GM21717 (cell line): ENCODE measurements at regions not wholly inside any gene's neighbourhood (a gene's known extent, or its start where the extent isn't known, plus 50 kb on each side); places are given as distances from the start of the nearest gene placed in this dataset.

ENCODE experiments used
- ATAC-seq: cut with Tn5 transposase; IDR thresholded peaks from one replicate; pipeline ENCODE4 v1.9.1; 2021; ENCODE audit warnings: mild to moderate bottlenecking, moderate library complexity; ENCODE audit not compliant: unreplicated experiment

DNA sequence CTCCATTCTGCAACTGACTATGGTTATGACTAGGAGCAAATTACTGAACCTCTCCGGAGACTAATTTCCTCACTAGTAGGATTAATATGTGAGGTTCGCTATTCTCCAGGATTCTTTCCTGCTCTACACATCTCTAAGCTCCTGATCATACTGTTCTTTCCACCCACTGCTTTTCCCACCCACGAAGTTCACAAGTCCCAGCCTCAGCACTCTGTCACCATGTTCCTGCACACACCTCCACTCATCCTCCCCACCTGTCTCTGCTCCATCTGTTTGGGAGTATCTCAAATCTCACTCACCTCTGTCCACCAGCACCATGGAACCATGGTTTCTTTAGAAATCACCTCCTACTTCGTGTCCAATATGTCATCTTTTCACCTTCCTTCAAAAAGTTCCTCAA, 185.3 kb downstream of the LRATD1 start:
- no peak for ATAC-seq

DNA sequence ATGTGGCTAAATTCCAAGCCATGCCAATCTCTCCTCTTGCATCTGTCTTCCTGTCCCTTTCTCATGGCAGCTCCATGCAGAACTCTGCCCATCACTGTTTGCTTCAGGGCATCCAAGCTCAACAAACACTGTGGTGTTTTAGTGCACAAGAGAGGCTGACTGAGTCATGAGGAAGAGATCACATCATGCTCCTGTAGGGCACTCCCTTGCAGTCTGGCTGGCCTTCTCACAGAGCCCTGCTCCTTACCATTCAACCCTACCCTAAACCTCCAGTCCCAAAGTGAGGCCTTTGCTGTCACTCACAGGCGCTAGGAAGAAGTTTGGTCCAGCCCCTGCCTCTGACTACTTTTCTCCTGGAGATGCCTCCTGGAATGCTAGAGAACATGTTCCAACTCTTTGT, 194.0 kb downstream of the LRATD1 start:
- ATAC-seq: no peak

DNA sequence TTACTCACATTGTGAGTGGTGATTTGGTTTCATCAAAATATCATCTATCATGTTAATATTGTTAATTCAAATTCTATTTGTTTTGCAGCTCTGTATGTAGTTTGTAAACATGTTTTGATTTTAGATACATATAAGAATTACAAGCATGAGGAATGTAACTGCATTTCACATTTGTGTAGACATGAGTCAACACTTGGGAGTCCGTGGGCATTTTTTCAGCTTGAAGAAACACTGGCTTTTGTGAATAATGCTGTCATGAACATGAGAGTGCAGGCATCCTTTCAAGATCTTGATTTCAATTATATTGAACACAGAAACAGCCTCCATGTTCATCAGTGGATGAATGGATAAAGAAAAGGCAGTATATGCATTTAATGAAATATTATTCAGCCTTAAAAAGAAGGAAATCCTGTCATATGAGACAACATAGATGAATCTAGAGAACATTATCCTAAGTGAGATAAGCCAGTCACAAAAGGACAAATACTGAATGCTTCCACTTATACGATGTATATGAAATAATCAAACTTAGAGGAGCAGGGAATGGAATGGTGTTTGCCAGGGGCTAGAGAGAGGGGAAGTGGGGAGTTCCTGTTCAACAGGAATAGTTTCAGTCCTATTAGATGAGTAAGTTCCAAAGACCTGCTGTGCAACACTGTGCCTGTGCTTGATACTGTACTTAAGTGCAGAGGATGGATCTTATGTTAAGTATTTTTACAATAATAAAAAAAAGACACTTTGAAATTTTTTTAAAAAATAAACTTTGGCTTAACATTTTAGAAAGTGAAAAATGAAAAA, 194.9 kb downstream of the LRATD1 start:
- no peak for ATAC-seq

DNA sequence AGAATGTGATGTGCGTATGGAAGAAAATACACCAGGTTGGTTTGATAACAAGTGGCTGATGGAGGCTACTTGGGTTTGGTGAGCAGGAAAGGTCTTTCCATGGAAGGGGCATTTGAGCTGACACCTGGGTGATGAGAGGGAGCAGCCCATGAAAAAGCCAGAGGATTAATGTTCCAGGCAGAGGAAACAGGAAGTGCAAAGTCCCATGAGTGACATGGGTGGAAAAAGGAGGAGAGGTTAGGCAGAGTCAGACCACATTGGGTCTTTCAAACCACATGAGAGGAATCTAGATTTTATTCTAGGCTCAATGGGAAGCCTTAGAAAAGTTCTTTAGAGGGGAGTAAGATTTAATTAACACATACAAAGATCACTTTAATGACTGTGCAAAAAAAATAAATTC, 195.7 kb downstream of the LRATD1 start:
- ATAC-seq: no peak

DNA sequence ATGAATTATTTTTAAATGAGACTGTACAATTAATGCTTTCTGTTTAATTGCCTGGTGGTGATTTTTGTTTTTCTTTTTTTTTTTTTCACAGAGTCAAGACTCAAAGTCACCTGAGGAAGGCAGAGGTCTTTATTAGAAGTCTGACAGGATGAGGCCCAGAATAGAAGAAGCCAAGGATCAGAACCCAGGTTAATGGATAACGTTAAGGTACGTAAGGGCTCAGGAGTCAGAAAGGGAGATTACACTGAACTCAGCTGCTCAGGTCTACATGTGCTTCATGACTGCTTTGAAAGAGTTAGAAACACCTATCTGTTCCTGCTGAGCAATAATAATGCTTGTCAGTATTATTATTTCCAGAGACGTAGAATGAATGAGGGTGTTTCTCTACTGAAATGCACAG, 196.5 kb downstream of the LRATD1 start:
- ATAC-seq: no peak

DNA sequence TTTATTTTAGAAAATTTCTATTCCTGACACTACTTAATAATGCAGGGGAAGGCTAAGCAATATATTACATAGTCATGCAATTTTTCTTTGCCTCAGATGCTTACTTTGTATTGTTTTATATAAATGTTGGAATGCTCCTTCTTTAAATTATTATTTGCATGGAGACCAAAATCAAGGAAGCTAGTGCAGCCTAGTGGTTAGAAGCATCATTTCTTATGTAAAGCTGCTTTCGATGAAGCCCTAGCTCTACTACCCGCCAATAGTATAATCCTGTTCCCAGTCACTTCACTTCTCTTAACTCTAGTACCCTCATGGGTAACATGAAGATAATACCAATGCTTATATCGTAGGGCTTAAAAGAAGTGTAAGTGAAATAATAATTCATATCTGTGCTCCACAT, 198.9 kb downstream of the LRATD1 start:
- no peak for ATAC-seq

DNA sequence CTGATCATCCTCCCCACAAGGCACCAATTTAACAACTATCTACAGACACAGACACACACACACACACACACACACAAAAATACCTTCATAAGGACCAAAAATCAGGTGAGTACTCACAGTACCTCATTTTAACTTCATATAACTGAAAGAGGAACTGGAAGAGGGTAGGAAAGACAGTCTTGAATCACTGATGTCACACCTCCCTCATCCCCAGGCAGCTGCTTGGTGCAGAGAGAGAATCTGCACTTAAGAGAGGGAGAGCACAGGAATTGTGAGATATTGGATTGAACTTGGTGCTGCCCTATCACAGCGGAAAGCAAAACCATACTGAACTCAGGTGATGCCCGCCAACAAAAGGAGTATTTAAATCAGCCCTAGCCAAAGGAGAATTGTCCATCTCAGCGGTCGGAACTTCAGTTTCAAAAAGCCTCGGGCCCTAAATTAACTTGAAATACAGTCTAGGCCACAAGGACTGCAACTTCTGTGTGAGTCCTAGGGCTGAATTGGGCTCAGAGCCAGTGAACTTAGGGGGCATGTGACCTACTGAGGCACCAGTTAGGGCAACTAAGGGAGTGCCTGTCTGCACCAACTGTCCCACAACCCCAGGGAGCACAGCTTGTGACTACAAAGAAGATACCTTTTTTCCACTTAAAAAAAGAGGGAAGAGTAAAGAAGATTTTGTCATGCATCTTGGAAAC, 211.1 kb downstream of the LRATD1 start:
- ATAC-seq: no peak

DNA sequence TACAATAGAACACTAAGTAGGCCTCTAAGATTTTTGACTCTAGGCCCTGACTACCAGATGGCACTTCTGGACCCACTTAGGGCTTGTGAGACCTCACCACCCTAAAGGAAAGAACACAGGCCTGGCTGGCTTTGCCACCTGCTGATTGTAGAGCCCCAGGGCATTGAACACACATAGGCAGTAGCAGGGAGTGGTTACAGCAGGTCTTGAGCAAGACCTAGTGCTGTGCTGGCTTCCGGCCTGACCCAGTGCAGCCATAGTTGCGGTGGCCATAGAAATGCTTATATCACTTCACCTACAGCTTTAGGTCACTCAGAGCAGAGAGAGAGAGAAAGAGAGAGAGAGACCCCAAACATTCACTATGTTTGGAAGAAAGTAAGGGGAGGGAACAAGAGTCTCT, 223.2 kb downstream of the LRATD1 start:
- no peak for ATAC-seq

DNA sequence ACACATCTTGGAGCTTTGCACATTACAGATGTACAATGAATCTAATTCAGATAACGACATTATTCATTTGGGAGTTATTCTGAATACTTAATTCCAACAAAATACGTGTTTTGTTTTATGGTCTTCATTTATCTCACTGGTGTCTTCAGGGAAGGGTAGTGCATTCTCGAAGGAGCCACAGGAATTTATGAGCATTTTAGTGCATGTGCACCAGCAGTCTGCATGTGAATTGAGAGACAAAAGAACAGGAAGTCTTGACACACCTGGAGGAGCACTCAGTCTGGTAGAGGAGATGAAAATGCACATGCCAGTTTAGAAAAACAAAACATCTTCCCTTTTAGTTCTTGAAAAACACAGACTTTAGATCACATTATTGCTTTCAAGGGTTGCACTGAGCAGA, 228.7 kb downstream of the LRATD1 start:
- no peak for ATAC-seq

DNA sequence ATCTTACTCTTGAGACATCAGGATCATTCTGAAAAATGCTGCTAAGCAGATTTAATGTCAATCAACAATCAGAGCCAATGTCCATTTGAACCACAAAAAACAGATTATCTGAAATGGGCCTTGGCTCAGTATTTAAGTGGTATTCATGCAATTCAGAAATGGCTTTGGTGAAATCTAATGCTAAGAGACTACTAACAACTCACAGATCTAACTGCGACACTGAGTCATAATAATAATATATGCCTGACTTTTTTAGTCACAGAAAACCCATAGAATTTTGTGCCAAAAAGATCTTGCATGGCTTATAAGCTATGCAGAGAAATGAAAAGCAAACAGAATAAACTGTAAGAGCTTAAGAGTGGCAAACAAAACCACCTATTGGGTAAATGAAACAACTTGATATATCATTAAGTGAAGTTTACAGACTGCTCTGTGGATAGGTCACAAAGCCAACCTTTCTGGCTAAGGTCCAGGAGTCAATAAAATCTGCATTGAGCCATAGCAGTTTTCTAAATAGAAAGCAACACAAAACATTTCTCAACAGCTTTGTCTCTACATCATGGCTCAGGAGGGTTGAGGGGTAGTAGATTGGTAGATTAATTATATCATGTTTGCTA, 234.3 kb downstream of the LRATD1 start:
- ATAC-seq: no peak

DNA sequence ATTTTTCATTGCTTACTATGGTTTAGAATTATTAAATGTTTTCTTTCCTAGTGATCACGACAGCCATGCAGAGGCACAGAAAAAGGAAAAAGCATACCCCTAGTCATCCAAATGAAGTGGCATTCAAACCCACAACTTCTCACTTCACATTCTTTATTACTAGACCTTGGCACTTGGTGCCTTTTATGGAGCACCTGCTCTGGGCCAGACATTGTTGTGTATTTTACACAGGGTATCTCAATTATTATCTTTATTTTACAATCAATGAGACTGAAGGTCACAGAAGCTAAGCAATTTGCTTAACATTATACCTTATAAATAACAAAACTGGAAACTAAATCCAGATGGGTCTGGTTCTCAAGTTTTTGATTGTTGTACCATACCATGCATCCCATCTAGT, 235.3 kb downstream of the LRATD1 start:
- no peak for ATAC-seq

DNA sequence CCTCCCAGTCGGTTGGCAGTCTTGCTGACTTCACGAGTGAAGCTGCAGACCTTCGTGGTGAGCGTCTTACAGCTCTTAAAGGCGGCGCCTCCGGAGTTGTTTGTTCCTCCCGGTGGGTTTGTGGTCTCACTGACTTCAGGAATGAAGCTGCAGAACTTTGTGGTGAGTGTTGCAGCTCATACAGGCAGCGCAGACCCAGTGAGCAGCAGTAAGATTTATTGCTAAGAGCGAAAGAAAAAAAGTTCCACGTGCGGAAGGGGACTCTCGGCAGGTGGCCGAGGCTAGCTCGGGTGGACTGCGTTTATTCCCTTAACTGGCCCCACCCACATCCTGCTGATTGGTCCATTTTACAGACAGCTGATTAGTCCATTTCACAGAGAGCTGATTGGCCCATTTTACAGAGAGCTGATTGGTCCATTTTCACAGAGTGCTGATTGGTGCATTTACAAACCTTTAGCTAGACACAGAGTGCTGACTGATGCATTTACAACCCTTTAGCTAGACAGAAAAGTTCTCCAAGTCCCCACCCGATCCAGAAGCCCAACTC, 240.3 kb downstream of the LRATD1 start:
- no peak for ATAC-seq

DNA sequence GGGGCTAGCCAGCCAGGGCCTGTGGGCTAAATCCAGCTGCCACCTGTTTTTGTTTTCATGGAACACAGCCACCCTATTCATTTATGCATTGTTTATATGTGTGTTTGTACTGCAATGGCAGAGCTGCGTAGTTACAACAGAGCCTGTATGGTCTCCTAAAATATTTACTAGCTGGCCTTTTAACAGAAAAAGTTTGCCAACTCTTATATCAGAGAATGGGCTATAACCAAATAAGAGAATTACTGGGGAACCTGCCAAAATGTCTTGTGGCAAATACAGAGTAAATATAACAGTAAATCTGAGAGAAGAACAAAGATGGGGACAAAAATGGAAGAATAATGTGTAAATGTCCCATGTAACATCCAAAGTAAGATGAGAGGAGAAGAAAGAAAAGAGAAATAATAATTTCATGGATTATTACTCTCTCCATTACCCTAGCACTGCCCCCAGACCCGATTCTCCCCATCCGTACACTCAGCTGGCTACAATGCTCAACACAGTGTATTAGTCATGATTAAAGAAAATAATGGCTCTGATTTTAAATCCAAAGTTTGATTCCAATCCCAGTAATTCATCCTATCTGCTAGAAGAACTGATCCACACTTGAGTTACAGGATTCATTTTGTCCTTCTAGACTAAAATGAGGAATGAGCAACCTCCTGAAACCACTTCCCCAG, 249.3 kb downstream of the LRATD1 start:
- ATAC-seq: no peak

DNA sequence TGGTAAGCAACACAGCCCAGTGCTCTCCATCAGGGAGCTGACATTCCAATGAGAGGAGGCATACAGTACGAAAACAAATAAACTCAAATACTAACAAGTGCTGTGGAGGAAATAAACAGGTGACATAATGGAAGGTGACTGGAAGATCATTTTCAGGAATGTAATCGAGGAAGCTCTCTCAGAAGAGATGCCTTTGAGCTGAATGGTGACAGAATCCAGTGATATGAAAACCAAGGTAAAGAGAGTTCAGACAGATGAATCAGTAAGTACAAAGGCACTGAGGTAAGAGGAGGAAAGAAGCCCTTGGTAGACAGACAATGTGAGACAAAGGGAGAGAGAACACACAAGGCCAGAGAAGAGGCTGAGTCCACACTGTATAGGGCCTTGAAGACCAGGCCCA, 252.1 kb downstream of the LRATD1 start:
- no peak for ATAC-seq

DNA sequence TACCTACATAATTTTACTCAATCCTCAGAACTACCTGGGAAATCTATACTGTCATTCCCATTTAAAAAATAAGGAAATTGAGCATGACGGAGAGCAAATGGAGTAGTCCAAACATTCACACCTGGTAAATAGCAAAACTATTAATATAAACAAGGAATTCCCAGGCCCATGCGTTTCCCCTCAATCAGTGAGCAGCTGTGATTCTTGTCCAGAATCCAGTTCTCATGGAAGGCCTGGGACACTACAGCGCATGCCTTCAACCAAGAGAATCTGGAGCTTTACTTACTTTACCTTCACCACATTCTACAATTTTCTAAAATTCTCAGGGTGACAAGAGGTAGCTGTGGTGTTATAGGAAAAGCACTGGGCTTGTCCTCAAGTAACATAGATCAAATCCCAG, 259.0 kb downstream of the LRATD1 start:
- no peak for ATAC-seq

DNA sequence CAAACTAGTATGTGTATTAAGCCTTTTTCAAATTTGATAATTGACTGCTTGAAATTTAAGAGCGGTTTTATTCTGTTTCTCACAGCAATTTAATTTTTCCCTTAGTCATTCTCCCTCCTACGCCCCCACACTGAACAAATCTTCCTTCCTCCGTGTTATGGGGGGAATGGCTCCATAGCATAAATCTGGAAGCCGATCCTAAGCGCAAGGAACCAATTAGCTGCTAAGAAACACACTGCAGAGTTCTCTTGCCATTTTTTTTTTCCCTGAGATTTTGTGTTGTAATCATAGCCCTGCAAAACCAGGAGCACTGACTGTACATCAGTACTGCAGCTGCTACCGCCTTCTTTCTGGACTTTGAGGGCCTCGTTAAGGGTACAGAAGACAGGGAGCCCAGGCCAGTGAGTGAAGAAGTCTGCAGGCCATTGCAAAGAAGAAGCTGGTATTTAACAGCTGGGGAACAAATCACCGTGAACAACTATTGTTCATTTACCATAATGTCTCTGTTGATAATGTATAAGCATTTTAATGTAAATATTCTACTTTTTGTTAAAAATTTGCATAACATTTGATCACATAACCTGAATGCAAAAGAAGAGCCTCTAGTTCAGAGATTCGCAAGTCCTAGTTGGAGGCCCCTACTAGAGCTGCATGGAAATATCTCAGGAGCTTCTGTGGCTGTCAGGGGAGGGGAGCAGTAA, 264.0 kb downstream of the LRATD1 start:
- no peak for ATAC-seq

DNA sequence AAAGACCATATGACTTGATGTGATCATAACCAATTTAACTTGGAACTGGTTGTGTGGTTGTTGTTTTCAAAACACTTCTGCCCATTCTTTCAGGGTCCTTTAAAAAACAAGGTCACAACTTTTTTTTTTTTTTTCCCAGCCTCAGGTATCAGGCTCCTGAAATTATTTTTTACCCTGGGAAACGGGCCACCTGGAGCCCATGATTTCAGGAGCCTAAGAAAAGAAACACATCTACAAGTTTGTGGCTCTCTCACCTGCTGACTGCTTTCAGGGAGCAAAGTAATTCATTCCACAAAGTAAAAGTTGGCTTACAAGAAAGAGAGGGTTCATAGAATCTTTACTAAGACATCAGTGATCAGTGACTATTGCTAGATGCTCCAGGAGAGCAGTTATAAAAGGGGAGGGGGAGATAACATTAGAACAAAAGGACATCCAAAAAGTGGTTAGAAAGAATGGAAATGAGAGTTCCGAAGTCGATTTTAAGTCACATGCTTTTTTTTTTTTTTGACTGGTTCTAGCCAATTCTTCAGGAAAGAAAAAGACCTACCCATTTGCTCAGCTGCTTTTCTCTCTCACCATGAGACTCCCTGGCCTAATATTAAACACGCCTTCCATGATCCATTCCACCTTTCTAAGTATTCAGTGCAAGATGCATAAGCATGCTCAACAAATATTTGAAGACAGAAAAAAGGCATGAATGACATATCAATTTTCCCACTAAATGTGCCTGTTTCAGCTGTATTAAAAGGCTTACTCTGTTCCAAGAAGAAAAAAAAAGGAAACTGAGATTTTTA, 267.3 kb downstream of the LRATD1 start:
- no peak for ATAC-seq

DNA sequence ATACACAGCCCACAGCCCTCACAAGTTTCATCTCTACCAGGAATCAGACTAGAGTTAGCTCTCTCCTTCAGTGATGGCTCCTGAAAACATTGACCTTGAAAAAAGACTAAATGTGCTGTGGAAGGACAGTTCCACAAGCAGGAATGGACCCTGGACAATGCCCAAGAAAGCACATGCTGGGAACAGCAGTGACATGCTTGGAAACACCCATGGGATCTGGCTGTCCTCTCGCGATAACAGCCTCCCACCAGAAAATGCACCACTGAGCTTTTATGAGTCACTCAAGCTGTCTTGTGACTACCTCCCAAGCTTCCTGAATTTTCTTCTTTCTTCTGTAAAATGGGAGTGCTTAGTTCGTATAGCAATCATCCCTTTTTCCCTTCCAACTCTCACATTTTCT, 269.2 kb downstream of the LRATD1 start:
- ATAC-seq: no peak

DNA sequence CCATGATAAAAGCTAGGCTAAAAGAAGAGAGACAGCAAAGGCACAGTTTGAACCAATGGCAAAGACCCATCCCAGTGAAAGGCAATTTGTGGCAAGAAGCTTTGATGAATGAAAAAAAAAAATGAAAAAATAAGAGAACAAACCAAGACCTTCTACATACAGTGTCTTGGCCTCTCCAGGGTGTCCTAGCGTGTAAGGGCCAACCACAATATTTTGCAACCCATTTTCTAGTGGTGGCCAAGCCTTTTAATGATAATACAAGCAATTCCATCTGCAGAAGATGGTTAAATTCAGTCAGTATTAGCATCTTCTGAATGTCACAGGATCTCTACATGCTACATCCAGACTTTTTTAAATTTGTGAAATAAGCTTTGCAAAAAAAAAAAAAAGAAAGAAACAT, 270.4 kb downstream of the LRATD1 start:
- no peak for ATAC-seq
